ENCODE measurements at regions not wholly inside any gene's neighbourhood (a gene's known extent, or its start where the extent isn't known, plus 50 kb on each side); places are given as distances from the start of the nearest gene placed in this dataset.
A peak's percentile ranks its signal among the peaks of the same experiment; 100 is the strongest.

DNA sequence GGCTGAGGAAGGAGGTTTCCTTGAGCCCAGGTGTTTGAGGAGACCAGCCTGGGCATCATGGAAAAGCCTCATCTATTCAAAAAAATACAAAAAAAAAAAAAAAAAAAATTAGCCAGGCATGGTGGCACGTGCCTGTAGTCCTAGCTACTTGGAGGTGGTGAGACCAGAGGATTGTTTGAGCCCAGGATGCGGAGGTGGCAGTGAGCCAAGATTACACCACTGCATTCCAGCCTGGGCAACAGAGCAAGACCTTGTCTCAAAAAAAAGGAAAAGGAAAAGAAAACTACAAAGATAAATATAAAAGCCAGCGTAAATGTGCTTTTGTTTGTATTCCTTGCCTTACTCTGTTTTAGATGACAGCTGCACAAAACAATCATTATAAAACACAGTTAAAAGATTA lies 2249.2 kb upstream of the C9orf72 start:
- ATAC-seq = no peak
- no peaks in the 10 kb centered on the region for H3K4me1 Mint-ChIP-seq (ENCODE audit: low read depth in 2 of 2)
- H3K27ac Mint-ChIP-seq = no peak overlapping the region
- H3K36me3 Mint-ChIP-seq = peaks cover 26% of the 10 kb centered on the region
- DNase-seq (ENCODE audit: low spot score) = no peak
- H3K9me3 Mint-ChIP-seq = peaks cover 29% of the 10 kb centered on the region
- no peaks in the 10 kb centered on the region for H3K27me3 Mint-ChIP-seq
- H3K4me3 Mint-ChIP-seq = no peak overlapping the region

DNA sequence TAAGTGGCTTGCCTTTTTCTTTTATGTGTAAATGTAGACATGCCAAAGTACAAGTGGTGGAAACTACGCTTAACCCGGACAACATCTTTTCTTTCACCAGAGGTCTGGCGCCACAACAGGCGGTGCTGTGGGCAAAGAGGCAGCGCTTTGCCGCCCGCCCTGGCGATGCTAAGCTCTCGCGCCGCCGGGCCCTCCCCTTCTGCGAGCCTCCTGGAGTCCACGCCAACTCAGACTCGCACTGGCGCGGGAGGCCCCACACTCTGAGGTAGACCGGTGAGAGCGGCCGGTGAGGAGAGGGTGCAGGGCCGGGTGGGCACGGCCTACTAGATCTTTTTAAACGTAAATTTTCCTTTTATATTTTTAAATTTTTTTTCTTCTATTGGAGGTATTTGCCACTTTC lies 2253.1 kb upstream of the C9orf72 start:
- no peaks in the 10 kb centered on the region for H3K27me3 Mint-ChIP-seq
- peaks cover 12% of the 10 kb centered on the region for H3K9me3 Mint-ChIP-seq
- no peak overlapping the region for H3K4me3 Mint-ChIP-seq
- peaks cover 9% of the 10 kb centered on the region for H3K36me3 Mint-ChIP-seq
- ATAC-seq (no peak), DNase-seq (ENCODE audit: low spot score) (no peak)
- no peaks in the 10 kb centered on the region for H3K4me1 Mint-ChIP-seq (ENCODE audit: low read depth in 2 of 2)
- H3K27ac Mint-ChIP-seq = no peak overlapping the region

DNA sequence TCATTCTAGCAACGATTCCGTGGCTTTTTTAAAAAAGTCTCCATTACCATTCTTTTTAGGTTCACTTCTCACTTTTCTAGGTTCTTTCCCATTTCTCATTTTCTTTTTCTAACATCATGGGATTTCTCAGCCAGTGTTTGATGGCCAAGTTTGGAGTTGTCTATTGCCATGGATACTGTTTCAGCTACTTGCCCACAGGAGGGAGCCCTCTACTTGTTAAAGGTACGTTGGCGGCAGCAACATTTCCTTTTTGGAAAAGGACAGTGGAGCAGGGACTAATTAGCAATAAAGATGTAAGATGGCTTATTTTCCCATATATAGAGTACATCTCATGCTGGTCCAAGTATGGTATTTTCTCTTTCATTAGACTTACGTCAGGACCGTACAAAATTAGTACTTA lies 2257.5 kb upstream of the C9orf72 start:
- DNase-seq (ENCODE audit: low spot score) (no peak), ATAC-seq (no peak)
- Mint-ChIP-seq H3K4me3 (no peak overlapping the region), H3K4me1 (ENCODE audit: low read depth in 2 of 2) (no peaks in the 10 kb centered on the region), H3K36me3 (peaks cover 5% of the 10 kb centered on the region), H3K9me3 (peaks cover 12% of the 10 kb centered on the region), H3K27me3 (no peaks in the 10 kb centered on the region), H3K27ac (no peak overlapping the region)

DNA sequence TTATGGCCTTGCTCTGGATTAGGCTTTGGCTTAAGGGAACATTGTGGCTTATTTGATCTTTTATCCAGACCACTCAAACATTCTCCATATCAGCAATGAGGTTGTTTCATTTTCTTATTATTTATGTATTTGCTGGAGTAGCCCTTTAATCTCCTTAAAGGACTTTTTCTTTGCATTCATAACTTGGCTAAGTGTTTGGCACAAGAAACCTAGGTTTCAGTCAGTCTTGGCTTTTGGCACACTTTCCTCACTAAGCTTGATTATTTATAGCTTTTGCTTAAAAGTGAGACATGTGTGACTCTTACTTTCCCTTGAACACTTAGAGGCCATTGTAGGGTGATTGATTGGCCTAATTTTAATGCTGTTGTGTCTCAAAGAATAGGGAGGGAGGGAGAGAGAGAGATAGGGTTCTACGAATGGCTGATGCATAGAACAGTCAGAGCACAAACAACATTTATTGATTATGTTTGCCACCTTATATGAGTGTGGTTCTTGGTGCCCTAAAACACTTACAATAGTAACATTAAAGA lies 2265.3 kb upstream of the C9orf72 start:
- H3K4me3 Mint-ChIP-seq = no peak overlapping the region
- H3K27ac Mint-ChIP-seq = no peak overlapping the region
- ATAC-seq = no peak
- H3K36me3 Mint-ChIP-seq = peaks cover 4% of the 10 kb centered on the region
- DNase-seq (ENCODE audit: low spot score) = no peak
- no peaks in the 10 kb centered on the region for H3K4me1 Mint-ChIP-seq (ENCODE audit: low read depth in 2 of 2)
- H3K9me3 Mint-ChIP-seq = peaks cover 8% of the 10 kb centered on the region
- H3K27me3 Mint-ChIP-seq = no peaks in the 10 kb centered on the region

DNA sequence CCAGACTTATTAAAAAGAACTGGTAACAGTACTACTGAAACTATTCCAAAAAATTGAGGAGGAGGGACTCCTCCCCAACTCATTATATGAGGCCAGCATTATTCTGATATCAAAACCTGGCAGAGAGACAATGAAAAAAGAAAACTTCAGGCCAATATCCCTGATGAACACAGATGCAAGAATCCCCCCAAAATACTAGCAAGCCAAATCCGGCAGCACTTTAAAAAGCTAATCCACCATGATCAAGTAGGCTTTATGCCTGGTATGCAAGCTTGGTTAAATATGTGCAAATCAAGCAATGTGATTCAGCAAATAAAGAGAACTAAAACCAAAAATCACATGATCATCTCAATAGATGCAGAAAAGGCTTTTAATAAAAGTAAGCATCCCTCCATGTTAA lies 2271.0 kb upstream of the C9orf72 start:
- H3K36me3 Mint-ChIP-seq = peaks cover 12% of the 10 kb centered on the region
- DNase-seq (ENCODE audit: low spot score) (no peak), ATAC-seq (no peak)
- H3K4me3 Mint-ChIP-seq = no peak overlapping the region
- no peaks in the 10 kb centered on the region for H3K4me1 Mint-ChIP-seq (ENCODE audit: low read depth in 2 of 2)
- H3K9me3 Mint-ChIP-seq = peaks cover 12% of the 10 kb centered on the region
- no peak overlapping the region for H3K27ac Mint-ChIP-seq
- no peaks in the 10 kb centered on the region for H3K27me3 Mint-ChIP-seq

DNA sequence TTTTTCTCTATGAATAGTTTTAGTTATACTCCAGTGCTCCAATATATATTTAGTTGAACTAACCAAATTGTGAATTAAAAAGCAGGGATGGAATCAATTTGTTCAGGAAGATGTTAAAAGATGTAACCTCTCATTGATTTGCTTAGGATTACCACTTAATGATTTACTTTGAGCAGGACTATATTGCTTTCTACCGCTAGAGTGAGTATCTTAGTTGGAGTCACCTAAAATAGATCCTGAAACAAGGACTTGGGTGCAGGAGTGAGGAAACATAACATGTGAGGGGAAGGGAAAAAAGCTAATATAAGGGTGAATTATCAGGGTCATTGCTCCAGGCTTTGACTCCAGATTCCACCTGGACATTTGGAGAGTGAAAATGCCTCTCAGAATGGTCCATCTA lies 2277.4 kb upstream of the C9orf72 start:
- ATAC-seq = no peak
- H3K4me1 Mint-ChIP-seq (ENCODE audit: low read depth in 2 of 2) = no peaks in the 10 kb centered on the region
- peaks cover 7% of the 10 kb centered on the region for H3K9me3 Mint-ChIP-seq
- no peak overlapping the region for H3K27ac Mint-ChIP-seq
- H3K4me3 Mint-ChIP-seq = no peak overlapping the region
- DNase-seq (ENCODE audit: low spot score) = no peak
- no peaks in the 10 kb centered on the region for H3K27me3 Mint-ChIP-seq
- H3K36me3 Mint-ChIP-seq = peaks cover under 1% of the 10 kb centered on the region

DNA sequence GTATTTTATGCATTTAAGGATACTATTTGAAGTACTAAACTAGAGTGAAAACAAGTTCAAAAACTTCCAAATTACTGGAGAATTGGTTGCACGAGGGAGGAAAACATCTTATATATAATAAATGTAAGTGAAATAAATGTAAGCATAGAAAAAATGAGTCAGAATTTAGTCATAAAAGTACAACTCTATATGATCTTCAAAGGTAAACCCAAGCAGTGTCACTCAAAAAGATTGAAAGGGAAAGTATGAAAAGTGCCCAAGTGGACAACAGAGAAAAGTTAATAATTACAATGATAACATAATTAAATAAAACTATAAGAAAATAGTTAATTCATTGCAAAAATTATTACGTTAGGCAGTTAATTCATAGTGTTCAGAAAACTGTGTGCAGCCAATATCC lies 2288.5 kb upstream of the C9orf72 start:
- Mint-ChIP-seq H3K27me3 (no peaks in the 10 kb centered on the region), H3K4me1 (ENCODE audit: low read depth in 2 of 2) (no peaks in the 10 kb centered on the region), H3K36me3 (no peaks in the 10 kb centered on the region), H3K4me3 (no peak overlapping the region), H3K27ac (no peak overlapping the region), H3K9me3 (peaks cover 9% of the 10 kb centered on the region)
- no peak for ATAC-seq
- DNase-seq (ENCODE audit: low spot score) = no peak

DNA sequence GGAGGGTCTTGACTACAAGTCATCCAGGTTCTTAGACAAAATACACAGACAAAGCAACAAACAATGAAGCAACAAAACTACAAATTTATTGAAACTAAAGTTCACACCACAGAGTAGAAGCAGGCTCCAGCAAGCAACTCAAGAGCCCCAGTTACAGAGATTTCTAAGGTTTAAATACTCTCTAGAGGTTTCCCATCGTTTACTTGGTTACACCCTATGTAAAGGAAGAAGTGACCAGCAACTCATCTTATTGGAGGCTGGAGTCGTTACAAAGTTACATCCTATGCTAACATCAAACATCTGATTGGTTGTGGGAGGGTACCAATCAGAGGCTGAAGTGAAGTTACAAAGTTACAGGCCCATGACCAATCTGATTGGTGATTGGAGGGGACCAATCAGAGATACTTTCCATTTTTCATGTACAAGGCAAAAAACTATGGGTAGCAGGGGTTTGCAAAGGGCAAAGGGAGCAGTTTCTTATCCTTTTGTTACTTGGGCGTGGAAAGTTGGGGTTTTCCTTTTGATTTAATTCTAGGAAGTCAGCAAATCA lies 2292.6 kb upstream of the C9orf72 start:
- H3K4me1 Mint-ChIP-seq (ENCODE audit: low read depth in 2 of 2) = no peaks in the 10 kb centered on the region
- peak in 1 of 2 donors; percentile 40 for ATAC-seq
- no peaks in the 10 kb centered on the region for H3K36me3 Mint-ChIP-seq
- no peak overlapping the region for H3K4me3 Mint-ChIP-seq
- no peak for DNase-seq (ENCODE audit: low spot score)
- peaks cover 11% of the 10 kb centered on the region for H3K9me3 Mint-ChIP-seq
- H3K27me3 Mint-ChIP-seq = no peaks in the 10 kb centered on the region
- no peak overlapping the region for H3K27ac Mint-ChIP-seq

DNA sequence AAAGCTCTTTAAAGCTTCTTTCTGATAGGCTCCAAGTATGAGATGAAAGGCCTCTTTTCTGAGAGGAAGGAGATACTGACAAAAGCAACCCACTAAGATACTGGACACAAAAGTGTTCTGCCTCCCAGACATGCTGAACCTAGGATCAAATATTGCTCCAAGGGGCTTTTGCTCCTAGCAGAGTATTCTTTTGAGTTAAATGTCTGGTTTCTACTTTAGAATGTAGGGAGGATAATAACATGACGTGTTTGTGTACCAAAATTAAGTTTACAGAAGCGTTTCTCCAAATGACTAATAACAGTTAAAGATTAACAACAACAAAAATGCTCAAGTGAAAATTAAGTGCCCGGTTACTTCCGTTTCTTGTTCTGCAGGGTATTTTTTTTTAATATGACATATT lies 2293.3 kb upstream of the C9orf72 start:
- no peak overlapping the region for H3K27ac Mint-ChIP-seq
- H3K27me3 Mint-ChIP-seq = no peaks in the 10 kb centered on the region
- H3K4me1 Mint-ChIP-seq (ENCODE audit: low read depth in 2 of 2) = no peaks in the 10 kb centered on the region
- no peak for DNase-seq (ENCODE audit: low spot score)
- no peak for ATAC-seq
- no peaks in the 10 kb centered on the region for H3K36me3 Mint-ChIP-seq
- no peak overlapping the region for H3K4me3 Mint-ChIP-seq
- peaks cover 11% of the 10 kb centered on the region for H3K9me3 Mint-ChIP-seq

DNA sequence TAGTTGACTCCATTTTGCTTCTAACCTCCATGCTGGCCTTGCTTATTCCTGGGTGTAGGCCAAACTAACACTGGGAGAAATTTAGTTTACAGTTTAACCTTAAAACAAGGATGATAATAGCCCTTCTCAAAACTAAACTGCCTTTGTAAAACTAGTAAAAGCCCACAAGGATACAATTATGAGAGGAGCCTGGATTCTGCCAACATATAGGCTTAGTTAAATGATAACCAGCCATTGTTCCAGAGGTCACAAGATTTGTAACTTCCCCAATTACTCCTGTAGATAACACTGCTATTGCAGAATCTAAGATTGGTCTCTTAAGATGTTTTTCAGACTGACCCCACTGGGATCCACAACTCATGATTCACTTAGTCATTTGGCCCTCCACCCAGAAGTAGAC lies 2300.3 kb upstream of the C9orf72 start:
- no peaks in the 10 kb centered on the region for H3K27me3 Mint-ChIP-seq
- DNase-seq (ENCODE audit: low spot score) (no peak), ATAC-seq (no peak)
- H3K9me3 Mint-ChIP-seq = peaks cover 7% of the 10 kb centered on the region
- no peaks in the 10 kb centered on the region for H3K4me1 Mint-ChIP-seq (ENCODE audit: low read depth in 2 of 2)
- H3K36me3 Mint-ChIP-seq = no peaks in the 10 kb centered on the region
- H3K27ac Mint-ChIP-seq = no peak overlapping the region
- no peak overlapping the region for H3K4me3 Mint-ChIP-seq

DNA sequence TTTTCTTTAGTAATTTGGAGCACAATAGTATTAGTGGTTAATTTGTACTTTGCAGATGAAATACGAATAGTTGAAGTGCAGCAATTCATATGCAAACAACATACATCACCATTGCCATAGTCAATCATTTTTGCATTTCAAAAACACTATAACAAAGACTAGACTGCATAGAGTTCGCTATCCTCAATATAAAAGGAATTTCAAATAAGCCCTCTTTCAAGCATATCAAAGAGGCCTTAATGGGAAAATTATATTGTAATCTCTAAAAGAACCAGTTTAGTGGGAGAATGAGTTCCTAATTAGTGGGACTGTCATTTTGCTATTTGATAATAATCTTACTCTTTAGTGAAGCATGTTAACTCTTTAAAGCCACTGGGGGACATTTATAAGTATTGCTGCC lies 2302.3 kb upstream of the C9orf72 start:
- no peak for DNase-seq (ENCODE audit: low spot score)
- Mint-ChIP-seq H3K4me3 (no peak overlapping the region), H3K27me3 (no peaks in the 10 kb centered on the region), H3K4me1 (ENCODE audit: low read depth in 2 of 2) (no peaks in the 10 kb centered on the region), H3K36me3 (no peaks in the 10 kb centered on the region), H3K9me3 (peaks cover 5% of the 10 kb centered on the region), H3K27ac (no peak overlapping the region)
- no peak for ATAC-seq

DNA sequence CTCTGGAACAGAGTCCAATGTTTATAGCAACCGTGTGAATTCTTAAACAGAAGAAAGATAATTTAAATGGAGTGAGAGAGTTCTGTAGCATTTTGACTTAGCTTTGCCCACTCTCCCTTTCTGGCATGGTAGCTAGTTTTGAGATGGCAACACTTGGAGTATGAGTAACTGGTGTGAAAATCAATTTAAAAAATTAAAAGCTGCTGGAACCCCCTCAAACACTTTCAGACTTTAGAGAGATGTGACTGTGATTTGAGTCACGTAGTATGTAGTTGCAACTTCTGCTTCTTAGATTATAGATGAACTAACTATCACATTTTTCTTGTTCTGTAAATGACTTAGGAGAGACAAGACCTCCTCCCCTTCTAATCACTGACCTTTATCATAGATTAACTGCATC lies 2309.5 kb upstream of the C9orf72 start:
- peaks cover 11% of the 10 kb centered on the region for H3K9me3 Mint-ChIP-seq
- ATAC-seq (no peak), DNase-seq (ENCODE audit: low spot score) (no peak)
- no peak overlapping the region for H3K27ac Mint-ChIP-seq
- peaks cover 5% of the 10 kb centered on the region for H3K36me3 Mint-ChIP-seq
- no peaks in the 10 kb centered on the region for H3K4me1 Mint-ChIP-seq (ENCODE audit: low read depth in 2 of 2)
- no peak overlapping the region for H3K4me3 Mint-ChIP-seq
- H3K27me3 Mint-ChIP-seq = no peaks in the 10 kb centered on the region

DNA sequence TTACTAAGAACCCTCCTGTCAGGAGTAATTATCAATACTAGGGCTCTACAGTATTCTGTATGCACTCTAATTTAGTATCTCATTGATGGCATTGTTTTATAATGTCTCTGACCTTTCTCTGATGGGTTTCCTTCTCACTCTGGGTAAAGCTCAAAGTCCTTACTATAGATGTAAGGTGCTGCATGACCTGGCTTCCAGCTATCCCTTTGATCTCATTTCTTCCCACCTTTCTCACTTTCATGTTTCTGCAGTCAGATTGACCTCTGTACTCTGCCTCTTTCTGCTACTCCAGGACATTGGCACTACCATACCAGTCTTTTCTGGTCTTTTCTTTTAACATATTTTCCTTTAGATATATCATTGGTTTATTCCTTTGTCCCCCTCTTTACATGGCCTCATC lies 2332.8 kb upstream of the C9orf72 start:
- Mint-ChIP-seq H3K27me3 (no peaks in the 10 kb centered on the region), H3K4me1 (ENCODE audit: low read depth in 2 of 2) (no peaks in the 10 kb centered on the region), H3K9me3 (peaks cover 5% of the 10 kb centered on the region), H3K36me3 (peaks cover 4% of the 10 kb centered on the region), H3K4me3 (no peak overlapping the region), H3K27ac (no peak overlapping the region)
- no peak for ATAC-seq
- DNase-seq (ENCODE audit: low spot score) = no peak

DNA sequence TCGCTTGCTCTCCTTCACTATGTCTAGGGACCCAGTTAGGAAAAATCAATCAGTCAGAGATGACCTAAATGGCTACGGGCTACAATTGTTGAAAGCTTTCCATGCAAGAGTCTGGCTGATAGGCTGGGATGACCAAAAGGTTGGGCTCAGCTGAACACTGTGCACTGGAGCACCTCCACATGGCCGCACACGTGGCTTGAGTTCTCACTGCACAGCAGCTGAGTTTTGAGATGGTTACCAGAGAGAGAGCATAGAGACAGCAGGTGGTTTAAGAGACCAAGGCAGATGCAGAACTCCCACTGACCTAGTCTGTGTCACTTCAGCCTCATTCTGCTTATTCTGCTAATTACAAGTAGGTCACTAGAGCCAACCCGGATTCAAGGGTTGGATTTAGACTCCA lies 2354.8 kb upstream of the C9orf72 start:
- Mint-ChIP-seq H3K4me3 (no peak overlapping the region), H3K27me3 (no peaks in the 10 kb centered on the region)

DNA sequence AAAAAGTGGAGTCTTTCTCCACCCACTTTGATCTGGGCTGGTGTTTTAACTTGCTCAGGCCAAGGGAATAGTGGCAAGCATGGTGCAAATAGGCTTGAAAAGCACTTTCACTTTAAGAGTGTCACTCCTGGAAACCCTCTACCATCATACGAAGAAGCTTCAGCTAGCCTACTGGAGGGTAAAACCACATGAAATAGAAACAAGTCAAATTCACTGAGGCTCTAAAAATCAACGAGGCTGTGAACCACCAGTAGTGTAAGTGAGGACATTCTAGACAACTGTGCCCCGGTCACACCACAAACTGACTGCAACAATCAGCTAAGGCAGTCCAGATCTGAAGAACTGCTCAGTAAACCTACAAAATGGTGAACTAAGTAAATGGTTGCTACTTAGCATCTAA lies 2366.3 kb upstream of the C9orf72 start:
- Mint-ChIP-seq H3K4me1 (ENCODE audit: low read depth in 2 of 2) (peaks cover 0 to 3% of the 10 kb centered on the region in 2 donors), H3K27me3 (no peaks in the 10 kb centered on the region), H3K9me3 (peaks cover 14% of the 10 kb centered on the region), H3K36me3 (peaks cover 26% of the 10 kb centered on the region), H3K27ac (no peak overlapping the region), H3K4me3 (no peak overlapping the region)
- DNase-seq (ENCODE audit: low spot score) = no peak
- no peak for ATAC-seq

More for the DNA sequence above, 2354.8 kb upstream of the C9orf72 start:
- ATAC-seq (no peak), DNase-seq (ENCODE audit: low spot score) (no peak)
- Mint-ChIP-seq H3K4me1 (ENCODE audit: low read depth in 2 of 2) (no peaks in the 10 kb centered on the region), H3K36me3 (no peaks in the 10 kb centered on the region), H3K9me3 (peaks cover 15% of the 10 kb centered on the region), H3K27ac (no peak overlapping the region)

Measured in natural killer cell treated with Interleukin-12 subunit alpha and Interleukin-12 subunit beta and Interleukin-15 and Interleukin-18, amount 100 ng/mL, for 72 hours (primary cell).